ENCODE measurements at regions not wholly inside any gene's neighbourhood (a gene's known extent, or its start where the extent isn't known, plus 50 kb on each side); places are given as distances from the start of the nearest gene placed in this dataset.

GRCh38 chr1:185397183-185397582 lies 80.1 kb upstream of the IVNS1ABP start:
- Histone ChIP-seq H3K4me1 (ENCODE audit: insufficient read depth, low read length, severe bottlenecking) (no peaks in the 10 kb centered on the region), H3K36me3 (ENCODE audit: insufficient read depth, low read length) (no peaks in the 10 kb centered on the region), H3F3A (ENCODE audit: insufficient read depth, low read length) (no peaks in the 10 kb centered on the region), H3K79me2 (ENCODE audit: insufficient read depth, low read length) (no peaks in the 10 kb centered on the region), H3K9me2 (ENCODE audit: low read depth, low read length) (no peaks in the 10 kb centered on the region), H3K27me3 (ENCODE audit: insufficient read depth, low read length) (no peaks in the 10 kb centered on the region), H2AFZ (ENCODE audit: low read length) (no peak overlapping the region), H3K27ac (ENCODE audit: low read depth, low read length, poor library complexity, severe bottlenecking) (no peak overlapping the region), H3K9ac (ENCODE audit: low read length) (no peak overlapping the region), H3K4me3 (ENCODE audit: low read depth, low read length, poor library complexity, severe bottlenecking) (no peak overlapping the region), H3K4me2 (ENCODE audit: low read length) (no peak overlapping the region), H4K20me1 (ENCODE audit: insufficient read depth, low read length) (no peaks in the 10 kb centered on the region), H3K9me3 (ENCODE audit: low read length) (no peaks in the 10 kb centered on the region)
- TF ChIP-seq EZH2 (IDR thresholded peaks at IDR 0.05; ENCODE audit: borderline replicate concordance, low read length) (no peak), CTCF (IDR thresholded peaks at IDR 0.05; ENCODE audit: low read length) (no peak)

GRCh38 chr1:185396126-185396525 lies 79.1 kb upstream of the IVNS1ABP start:
- H3K27me3 ChIP-seq (ENCODE audit: insufficient read depth, low read length), result no peaks in the 10 kb centered on the region
- H3K9me3 ChIP-seq (ENCODE audit: low read length), result no peaks in the 10 kb centered on the region
- H3K9ac ChIP-seq (ENCODE audit: low read length), result no peak overlapping the region
- H3K79me2 ChIP-seq (ENCODE audit: insufficient read depth, low read length), result no peaks in the 10 kb centered on the region
- H3F3A ChIP-seq (ENCODE audit: insufficient read depth, low read length), result no peaks in the 10 kb centered on the region
- no peaks in the 10 kb centered on the region for H3K36me3 ChIP-seq (ENCODE audit: insufficient read depth, low read length)
- H2AFZ ChIP-seq (ENCODE audit: low read length), result no peak overlapping the region
- no peak overlapping the region for H3K4me2 ChIP-seq (ENCODE audit: low read length)
- H3K4me1 ChIP-seq (ENCODE audit: insufficient read depth, low read length, severe bottlenecking), result no peaks in the 10 kb centered on the region
- no peak overlapping the region for H3K4me3 ChIP-seq (ENCODE audit: low read depth, low read length, poor library complexity, severe bottlenecking)
- no peak overlapping the region for H3K27ac ChIP-seq (ENCODE audit: low read depth, low read length, poor library complexity, severe bottlenecking)
- H4K20me1 ChIP-seq (ENCODE audit: insufficient read depth, low read length), result no peaks in the 10 kb centered on the region
- H3K9me2 ChIP-seq (ENCODE audit: low read depth, low read length), result no peaks in the 10 kb centered on the region
- TF ChIP-seq EZH2 (IDR thresholded peaks at IDR 0.05; ENCODE audit: borderline replicate concordance, low read length), result no peak
- TF ChIP-seq CTCF (IDR thresholded peaks at IDR 0.05; ENCODE audit: low read length), result no peak

GRCh38 chr1:185393815-185394214 lies 76.8 kb upstream of the IVNS1ABP start:
- Histone ChIP-seq H3K4me2 (ENCODE audit: low read length) (no peak overlapping the region), H4K20me1 (ENCODE audit: insufficient read depth, low read length) (no peaks in the 10 kb centered on the region), H3K9me3 (ENCODE audit: low read length) (no peaks in the 10 kb centered on the region), H3K27ac (ENCODE audit: low read depth, low read length, poor library complexity, severe bottlenecking) (no peak overlapping the region), H3K9me2 (ENCODE audit: low read depth, low read length) (no peaks in the 10 kb centered on the region), H3K4me1 (ENCODE audit: insufficient read depth, low read length, severe bottlenecking) (no peaks in the 10 kb centered on the region), H3K79me2 (ENCODE audit: insufficient read depth, low read length) (no peaks in the 10 kb centered on the region), H3K36me3 (ENCODE audit: insufficient read depth, low read length) (no peaks in the 10 kb centered on the region), H2AFZ (ENCODE audit: low read length) (no peak overlapping the region), H3K4me3 (ENCODE audit: low read depth, low read length, poor library complexity, severe bottlenecking) (no peak overlapping the region), H3K27me3 (ENCODE audit: insufficient read depth, low read length) (no peaks in the 10 kb centered on the region), H3F3A (ENCODE audit: insufficient read depth, low read length) (no peaks in the 10 kb centered on the region), H3K9ac (ENCODE audit: low read length) (no peak overlapping the region)
- no peak for TF ChIP-seq CTCF (IDR thresholded peaks at IDR 0.05; ENCODE audit: low read length)
- TF ChIP-seq EZH2 (IDR thresholded peaks at IDR 0.05; ENCODE audit: borderline replicate concordance, low read length), result no peak
